GM23338 (cell line): ENCODE measurements at regions not wholly inside any gene's neighbourhood (a gene's known extent, or its start where the extent isn't known, plus 50 kb on each side); places are given as distances from the start of the nearest gene placed in this dataset.

Experiments
- ATAC-seq: fragments of 200-7000 bp; cut with Tn5 transposase; 3 replicates; pipeline ENCODE4 v1.9.1; 2020
- DNase-seq: peaks from one replicate; pipeline ENCODE4 v3.0.0-alpha.2; 2015; ENCODE audit warnings: low spot score
- H2AFZ ChIP-seq: fragments of 200-600 bp; sonication (generic); 2 replicates; pipeline ENCODE4 v1.8.0; 2016; ENCODE audit warnings: antibody characterized with exemption, mild to moderate bottlenecking, moderate library complexity
- H3F3A ChIP-seq: fragments of 200-600 bp; sonication (generic); replicated peaks from 2 replicates; pipeline ENCODE4 v1.8.0; 2017; ENCODE audit warnings: antibody characterized with exemption, mixed run types, low read depth
- H3K27ac ChIP-seq: fragments of 200-600 bp; sonication (generic); 2 replicates; pipeline ENCODE4 v1.6.1; 2016; ENCODE audit warnings: low read depth
- H3K27me3 ChIP-seq: fragments of 200-600 bp; sonication (generic); 2 replicates; pipeline ENCODE4 v1.8.0; 2016; ENCODE audit warnings: mild to moderate bottlenecking, mixed run types, moderate library complexity; ENCODE audit not compliant: insufficient read depth
- H3K36me3 ChIP-seq: fragments of 200-600 bp; sonication (generic); 2 replicates; pipeline ENCODE4 v1.8.0; 2016; ENCODE audit warnings: mild to moderate bottlenecking; ENCODE audit not compliant: insufficient read depth
- H3K4me1 ChIP-seq: fragments of 200-600 bp; sonication (generic); 2 replicates; pipeline ENCODE4 v1.8.0; 2016; ENCODE audit warnings: mild to moderate bottlenecking, moderate library complexity; ENCODE audit not compliant: insufficient read depth
- H3K4me2 ChIP-seq: fragments of 200-600 bp; sonication (generic); 2 replicates; pipeline ENCODE4 v1.7.1; 2017; ENCODE audit warnings: mixed run types
- H3K4me3 ChIP-seq: fragments of 200-600 bp; sonication (generic); 2 replicates; pipeline ENCODE4 v1.6.1; 2016; ENCODE audit warnings: mixed run types
- H3K79me2 ChIP-seq: fragments of 200-600 bp; sonication (generic); replicated peaks from 2 replicates; pipeline ENCODE4 v1.8.0; 2017; ENCODE audit warnings: mild to moderate bottlenecking; ENCODE audit not compliant: insufficient read depth
- H3K9me2 ChIP-seq: fragments of 200-600 bp; sonication (generic); 2 replicates; pipeline ENCODE4 v1.8.0; 2017; ENCODE audit not compliant: insufficient read depth
- H4K20me1 ChIP-seq: fragments of 200-600 bp; sonication (generic); replicated peaks from 2 replicates; pipeline ENCODE4 v1.8.0; 2017; ENCODE audit warnings: mild to moderate bottlenecking; ENCODE audit not compliant: insufficient read depth
- H3K27ac Mint-ChIP-seq: 2 replicates; pipeline ENCODE4 v1.8.0; 2020; ENCODE audit warnings: inconsistent platforms, mild to moderate bottlenecking, moderate library complexity, mixed read lengths
- H3K27me3 Mint-ChIP-seq: 3 replicates; pipeline ENCODE4 v1.8.0; 2022; ENCODE audit warnings: low read depth, mild to moderate bottlenecking, moderate library complexity, mixed read lengths, inconsistent platforms; ENCODE audit not compliant: insufficient read depth, poor library complexity
- H3K36me3 Mint-ChIP-seq: 3 replicates; pipeline ENCODE4 v1.8.0; 2021; ENCODE audit warnings: low read depth, mild to moderate bottlenecking, inconsistent platforms, moderate library complexity, mixed read lengths
- H3K4me1 Mint-ChIP-seq: 3 replicates; pipeline ENCODE4 v1.8.0; 2020; ENCODE audit warnings: mild to moderate bottlenecking, inconsistent platforms, mixed read lengths
- H3K4me3 Mint-ChIP-seq: 3 replicates; pipeline ENCODE4 v1.8.0; 2021; ENCODE audit warnings: moderate library complexity, mild to moderate bottlenecking, inconsistent platforms, mixed read lengths
- H3K9me3 Mint-ChIP-seq: 3 replicates; pipeline ENCODE4 v1.8.0; 2020; ENCODE audit warnings: moderate library complexity, mild to moderate bottlenecking, inconsistent platforms, mixed read lengths
- CREB1 ChIP-seq: fragments of 250-450 bp; sonication (Bioruptor Pico); IDR thresholded peaks from 2 replicates; pipeline ENCODE4 v1.5.0; 2020; ENCODE audit warnings: low read depth, mild to moderate bottlenecking, moderate library complexity
- CTCF ChIP-seq, 2 experiments: fragments of 200-600 bp in 1 of 2; sonication (generic) in 1 of 2; conservative IDR thresholded peaks; 2 replicates each; pipeline versions ENCODE4 v1.5.1 to v1.6.1; 2016 to 2017; ENCODE audit warnings: antibody characterized with exemption in 2 of 2, low read depth in 2 of 2, mild to moderate bottlenecking in 2 of 2, moderate library complexity in 1 of 2
- ETS1 ChIP-seq: IDR thresholded peaks from 2 replicates; pipeline ENCODE4 v1.6.1; 2016; ENCODE audit warnings: antibody characterized with exemption
- EZH2 ChIP-seq: fragments of 200-600 bp; sonication (generic); IDR thresholded peaks from one replicate; pipeline ENCODE4 v1.8.0; 2017; ENCODE audit warnings: antibody characterized with exemption, mild to moderate bottlenecking, low read depth; ENCODE audit not compliant: unreplicated experiment
- EZH2phosphoT487 ChIP-seq: fragments of 200-600 bp; sonication (generic); IDR thresholded peaks from one replicate; pipeline ENCODE4 v1.8.1; 2018; ENCODE audit warnings: antibody characterized with exemption; ENCODE audit not compliant: unreplicated experiment
- JUNB ChIP-seq: IDR thresholded peaks from one replicate; pipeline ENCODE4 v1.6.1; 2016; ENCODE audit warnings: antibody characterized with exemption; ENCODE audit not compliant: unreplicated experiment
- NANOG ChIP-seq: IDR thresholded peaks from 2 replicates; pipeline ENCODE4 v1.6.1; 2016; ENCODE audit warnings: antibody characterized with exemption, borderline replicate concordance
- POLR2AphosphoS5 ChIP-seq: IDR thresholded peaks from 2 replicates; pipeline ENCODE4 v1.6.1; 2016; ENCODE audit warnings: antibody characterized with exemption, low read depth
- REST ChIP-seq: IDR thresholded peaks from one replicate; pipeline ENCODE4 v1.6.1; 2018; ENCODE audit warnings: antibody characterized with exemption; ENCODE audit not compliant: unreplicated experiment
- STAT1 ChIP-seq: IDR thresholded peaks from one replicate; pipeline ENCODE4 v1.6.1; 2016; ENCODE audit warnings: antibody characterized with exemption; ENCODE audit not compliant: unreplicated experiment
- ZNF114 ChIP-seq: fragments of 250-450 bp; sonication (Bioruptor Pico); IDR thresholded peaks from 2 replicates; pipeline ENCODE4 v1.5.0; 2020; ENCODE audit warnings: mild to moderate bottlenecking, moderate library complexity
- ZNF331 ChIP-seq: fragments of 250-450 bp; sonication (Bioruptor Pico); IDR thresholded peaks from 2 replicates; pipeline ENCODE4 v1.5.0; 2020; ENCODE audit warnings: low read depth, mild to moderate bottlenecking, moderate library complexity
- ZNF462 ChIP-seq: fragments of 250-450 bp; sonication (Bioruptor Pico); IDR thresholded peaks from 2 replicates; pipeline ENCODE4 v1.5.0; 2020; ENCODE audit warnings: mild to moderate bottlenecking, moderate library complexity

- Mint-ChIP-seq H3K9me3 (peaks cover 6% of the 10 kb centered on the region), H3K27me3 (peaks cover 3% of the 10 kb centered on the region), H3K4me1 (no peaks in the 10 kb centered on the region), H3K27ac (no peak overlapping the region), H3K4me3 (no peak overlapping the region), H3K36me3 (peaks cover 3% of the 10 kb centered on the region; the same call in 2 of the 3 replicates)
- Histone ChIP-seq H3K27ac (no peak overlapping the region), H3K36me3 (no peaks in the 10 kb centered on the region; the same call in 1 of the 2 replicates), H3K4me1 (no peaks in the 10 kb centered on the region), H4K20me1 (no peaks in the 10 kb centered on the region), H3K4me2 (no peak overlapping the region), H3K79me2 (no peaks in the 10 kb centered on the region), H3K27me3 (no peaks in the 10 kb centered on the region), H3K9me2 (no peaks in the 10 kb centered on the region; the same call in 1 of the 2 replicates), H3K4me3 (no peak overlapping the region), H2AFZ (no peak overlapping the region), H3F3A (no peaks in the 10 kb centered on the region)
- TF ChIP-seq ZNF462 (CRISPR knock-in tag) (no peak), EZH2 (no peak), ZNF331 (CRISPR knock-in tag) (no peak), CREB1 (CRISPR knock-in tag) (no peak), JUNB (no peak), REST (no peak), ZNF114 (CRISPR knock-in tag) (no peak), NANOG (no peak), POLR2AphosphoS5 (no peak), STAT1 (no peak), CTCF (conservative IDR thresholded peaks at IDR 0.05; ENCODE audit: low read depth in 2 of 2) (no peak), EZH2phosphoT487 (no peak), ETS1 (no peak)
- no peak for DNase-seq
- no peak for ATAC-seq
Measured at GRCh38 chr1:234669499-234669898, 59.5 kb upstream of the IRF2BP2 start.
